Spleen (tissue), 11 donors: ENCODE measurements at regions not wholly inside any gene's neighbourhood (a gene's known extent, or its start where the extent isn't known, plus 50 kb on each side); places are given as distances from the start of the nearest gene placed in this dataset.

Source experiments
- DNase-seq: peaks from one replicate; pipeline ENCODE4 v3.0.0-alpha.2; 2020
- H3K27ac ChIP-seq, 8 donors: fragments of 200-600 bp; sonication (generic) in 7 of 8; 1 replicate in 4 of 8; 2 replicates in 4 of 8; pipeline versions ENCODE4 v1.5.0 to v1.8.0; 2016 to 2021; ENCODE audit warnings: inconsistent platforms in 4 of 8, mild to moderate bottlenecking in 4 of 8, moderate library complexity in 1 of 8
- H3K27me3 ChIP-seq, 7 donors: fragments of 200-600 bp; sonication (generic) in 6 of 7; replicated peaks in 1 of 7; 1 replicate in 4 of 7; 2 replicates in 3 of 7; pipeline versions ENCODE4 v1.5.0 to v1.8.0; 2016 to 2021; ENCODE audit warnings: inconsistent platforms in 3 of 7, mild to moderate bottlenecking in 1 of 7
- H3K36me3 ChIP-seq, 6 donors: fragments of 200-600 bp; sonication (generic) in 5 of 6; 1 replicate in 4 of 6; 2 replicates in 2 of 6; pipeline versions ENCODE4 v1.5.0 to v1.8.0; 2016 to 2021; ENCODE audit warnings: inconsistent platforms in 2 of 6
- H3K4me1 ChIP-seq, 6 donors: fragments of 200-600 bp; sonication (generic) in 5 of 6; 1 replicate in 3 of 6; 2 replicates in 3 of 6; pipeline versions ENCODE4 v1.5.0 to v1.8.0; 2016 to 2021; ENCODE audit warnings: inconsistent platforms in 3 of 6
- H3K4me3 ChIP-seq, 8 donors: fragments of 200-600 bp; sonication (generic) in 7 of 8; 1 replicate in 4 of 8; 2 replicates in 4 of 8; pipeline versions ENCODE4 v1.5.0 to v1.8.0; 2016 to 2021; ENCODE audit warnings: inconsistent platforms in 4 of 8, mild to moderate bottlenecking in 4 of 8, moderate library complexity in 2 of 8
- H3K9me3 ChIP-seq, 8 donors: fragments of 200-600 bp; sonication (generic) in 7 of 8; 1 replicate in 4 of 8; 2 replicates in 4 of 8; pipeline versions ENCODE4 v1.5.0 to v1.8.0; 2016 to 2021; ENCODE audit warnings: inconsistent platforms in 4 of 8
- CTCF ChIP-seq, 11 experiments: fragments of 200-600 bp in 7 of 11; fragments of 450-650 bp in 4 of 11; sonication (generic) in 4 of 11; IDR thresholded peaks in 8 of 11; conservative IDR thresholded peaks in 3 of 11; 1 replicate in 7 of 11; 2 replicates in 4 of 11; pipeline versions ENCODE4 v1.4.0 to v1.8.0; 2016 to 2021; ENCODE audit warnings: antibody characterized with exemption in 11 of 11, inconsistent platforms in 4 of 11, mild to moderate bottlenecking in 1 of 11
- POLR2A ChIP-seq, 3 donors: fragments of 450-650 bp; IDR thresholded peaks; one replicate each; pipeline ENCODE4 v1.5.1; 2017; ENCODE audit warnings: antibody characterized with exemption in 3 of 3, mild to moderate bottlenecking in 1 of 3
- POLR2AphosphoS5 ChIP-seq, 3 donors: sonication (generic); formaldehyde crosslinking; IDR thresholded peaks; one replicate each; pipeline ENCODE4 v1.5.1; 2017; ENCODE audit warnings: antibody characterized with exemption in 3 of 3
- WGBS, 5 donors: extraction: QIAGEN DNeasy Blood & Tissue Kit in 3 of 5; methylation state at CpG; one replicate each; pipeline versions ENCODE4 v1.1.5 to v1.1.7; 2013 to 2018; 5-methylcytosine and 5-hydroxymethylcytosine counted together
- intact Hi-C: fragments of 100-400 bp; cut with DNase I; formaldehyde crosslinking; loops from one replicate; pipeline ENCODE4 v1.15.0; 2023; ENCODE audit warnings: low total_unique reads
- donor health status: healthy with polysubstance abuse.
- donor health status: DM: no; HTN: no; CAD: no; lungs with moderate emphysema.
- donor health status: DM: no; HTN: no; CAD: no.
- donor health status: Bipolar disorder and iron deficiency.
- donor health status: healthy.
- donor health status: DM: no; HTN: no; CAD: no.
- donor health status: DM: yes; HTN: yes; CAD: no.

GRCh38 chr1:2904191-2904590 is 102.7 kb upstream of the TTC34 start:
- no peak for DNase-seq
- no peak overlapping the region for H3K4me3 ChIP-seq
- no peaks in the 10 kb centered on the region for H3K36me3 ChIP-seq
- no peak overlapping the region for H3K27ac ChIP-seq
- no peaks in the 10 kb centered on the region for H3K9me3 ChIP-seq
- intact Hi-C loops, result no loop called here
- no peak for TF ChIP-seq CTCF (IDR thresholded peaks at IDR 0.05 in 8 of 11, conservative IDR thresholded peaks at IDR 0.05 in 3 of 11)
- no peak for TF ChIP-seq POLR2AphosphoS5 (IDR thresholded peaks at IDR 0.05)
- TF ChIP-seq POLR2A (IDR thresholded peaks at IDR 0.05), result no peak
- 83 to 92% (median 89%) methylated on average over 13 to 15 of the region's 15 CpGs for WGBS, 5 donors
- peaks cover 0 to 77% (median 0%) of the 10 kb centered on the region in 7 donors for H3K27me3 ChIP-seq
- H3K4me1 ChIP-seq, result peaks cover 0 to 12% (median 0%) of the 10 kb centered on the region in 6 donors

GRCh38 chr1:2905356-2905755 is 103.9 kb upstream of the TTC34 start:
- Histone ChIP-seq H3K27me3 (peaks cover 0 to 69% (median 0%) of the 10 kb centered on the region in 7 donors), H3K36me3 (no peaks in the 10 kb centered on the region), H3K4me1 (peaks cover 0 to 12% (median 0%) of the 10 kb centered on the region in 6 donors), H3K9me3 (no peaks in the 10 kb centered on the region), H3K27ac (no peak overlapping the region), H3K4me3 (no peak overlapping the region)
- DNase-seq, result no peak
- intact Hi-C loops, result no loop called here
- TF ChIP-seq CTCF (IDR thresholded peaks at IDR 0.05 in 8 of 11, conservative IDR thresholded peaks at IDR 0.05 in 3 of 11), result no peak
- no peak for TF ChIP-seq POLR2A (IDR thresholded peaks at IDR 0.05)
- no peak for TF ChIP-seq POLR2AphosphoS5 (IDR thresholded peaks at IDR 0.05)
- 80 to 89% (median 84%) methylated on average over 8 to 12 of the region's 12 CpGs for WGBS, 5 donors

- 44 to 57% (median 52%) methylated on average over 10 to 20 of the region's 20 CpGs for WGBS, 5 donors
- H3K27ac ChIP-seq, result no peak overlapping the region
- intact Hi-C loops, result no loop called here
- peaks cover 0 to 61% (median 0%) of the 10 kb centered on the region in 7 donors for H3K27me3 ChIP-seq
- no peaks in the 10 kb centered on the region for H3K9me3 ChIP-seq
- DNase-seq, result no peak
- H3K36me3 ChIP-seq, result no peaks in the 10 kb centered on the region
- TF ChIP-seq POLR2AphosphoS5 (IDR thresholded peaks at IDR 0.05) (peak in 1 of 3 donors; percentile 23), CTCF (IDR thresholded peaks at IDR 0.05 in 8 of 11, conservative IDR thresholded peaks at IDR 0.05 in 3 of 11) (no peak)
- peaks cover 0 to 12% (median 0%) of the 10 kb centered on the region in 6 donors for H3K4me1 ChIP-seq
- no peak overlapping the region for H3K4me3 ChIP-seq
Observed at GRCh38 chr1:2906085-2906484, 104.6 kb upstream of the TTC34 start.

- TF ChIP-seq CTCF (IDR thresholded peaks at IDR 0.05 in 8 of 11, conservative IDR thresholded peaks at IDR 0.05 in 3 of 11), result no peak
- TF ChIP-seq POLR2A (IDR thresholded peaks at IDR 0.05), result no peak
- 83 to 93% (median 86%) methylated on average over 15 of the region's 15 CpGs for WGBS, 5 donors
Observed at GRCh38 chr1:2906620-2907019, 105.1 kb upstream of the TTC34 start.

More at GRCh38 chr1:2906620-2907019, 105.1 kb upstream of the TTC34 start:
- H3K27ac ChIP-seq, result no peak overlapping the region
- peaks cover 0 to 12% (median 0%) of the 10 kb centered on the region in 6 donors for H3K4me1 ChIP-seq
- H3K9me3 ChIP-seq, result no peaks in the 10 kb centered on the region
- H3K36me3 ChIP-seq, result no peaks in the 10 kb centered on the region
- no peak overlapping the region for H3K4me3 ChIP-seq
- DNase-seq, result no peak
- intact Hi-C loops, result no loop called here
- peaks cover 0 to 56% (median 0%) of the 10 kb centered on the region in 7 donors for H3K27me3 ChIP-seq
